Keratinocyte (primary cell): ENCODE measurements at regions not wholly inside any gene's neighbourhood (a gene's known extent, or its start where the extent isn't known, plus 50 kb on each side); places are given as distances from the start of the nearest gene placed in this dataset.

Experiments
- DNase-seq: peaks from one replicate; pipeline ENCODE4 v3.0.0-alpha.2; 2011; ENCODE audit warnings: low read depth, missing footprints, low spot score
- FAIRE-seq: peaks from 2 replicates; lab custom pipeline; 2011; peaks lifted over from hg19 to GRCh38; lab: Jason Lieb, UNC
- H2AFZ ChIP-seq: 2 replicates; pipeline ENCODE4 v1.6.0; 2012; ENCODE audit warnings: low read length, control low read depth, inconsistent platforms; ENCODE audit not compliant: control insufficient read depth
- H3K27ac ChIP-seq: 2 replicates; pipeline ENCODE4 v1.5.1; 2011; ENCODE audit warnings: low read length; ENCODE audit not compliant: control insufficient read depth, insufficient read depth
- H3K27me3 ChIP-seq: 3 replicates; pipeline ENCODE4 v1.6.0; 2011; ENCODE audit warnings: low read length; ENCODE audit not compliant: control insufficient read depth, insufficient read depth; ENCODE audit errors: extremely low read depth
- H3K36me3 ChIP-seq, 2 experiments: 2 replicates in 1 of 2; 3 replicates in 1 of 2; pipeline ENCODE4 v1.5.1; 2011; ENCODE audit warnings: low read length in 2 of 2, mild to moderate bottlenecking in 1 of 2; ENCODE audit not compliant: control insufficient read depth in 2 of 2, insufficient read depth in 2 of 2; ENCODE audit errors: extremely low read depth in 1 of 2
- H3K4me1 ChIP-seq: 3 replicates; pipeline ENCODE4 v1.5.1; 2011; ENCODE audit warnings: low read length; ENCODE audit not compliant: control insufficient read depth, insufficient read depth; ENCODE audit errors: extremely low read depth
- H3K4me2 ChIP-seq: 3 replicates; pipeline ENCODE4 v1.6.0; 2011; ENCODE audit warnings: low read depth, low read length; ENCODE audit not compliant: control insufficient read depth, insufficient read depth; ENCODE audit errors: extremely low read depth
- H3K4me3 ChIP-seq, 3 experiments: fragments of 200-600 bp in 1 of 3; sonication (generic) in 1 of 3; 2 replicates in 2 of 3; 3 replicates in 1 of 3; pipeline ENCODE4 v1.5.1; 2011 to 2016; ENCODE audit warnings: low read length in 3 of 3, mild to moderate bottlenecking in 3 of 3, control low read depth in 2 of 3, inconsistent platforms in 1 of 3, low read depth in 1 of 3, mixed read lengths in 1 of 3, mixed run types in 1 of 3, moderate library complexity in 1 of 3; ENCODE audit not compliant: control insufficient read depth in 2 of 3, insufficient read depth in 2 of 3; ENCODE audit errors: extremely low read depth in 1 of 3
- H3K79me2 ChIP-seq: 2 replicates; pipeline ENCODE4 v1.6.0; 2012; ENCODE audit warnings: low read length; ENCODE audit not compliant: control insufficient read depth, insufficient read depth
- H3K9ac ChIP-seq: 3 replicates; pipeline ENCODE4 v1.6.0; 2011; ENCODE audit warnings: low read length; ENCODE audit not compliant: control insufficient read depth, insufficient read depth; ENCODE audit errors: extremely low read depth
- H3K9me1 ChIP-seq: 3 replicates; pipeline ENCODE4 v1.6.0; 2011; ENCODE audit warnings: low read length; ENCODE audit not compliant: control insufficient read depth, insufficient read depth; ENCODE audit errors: extremely low read depth
- H3K9me3 ChIP-seq: 2 replicates; pipeline ENCODE4 v1.5.1; 2012; ENCODE audit warnings: low read depth, low read length; ENCODE audit not compliant: control insufficient read depth
- H4K20me1 ChIP-seq: 3 replicates; pipeline ENCODE4 v1.6.0; 2011; ENCODE audit warnings: low read length; ENCODE audit not compliant: control insufficient read depth, insufficient read depth; ENCODE audit errors: extremely low read depth
- CTCF ChIP-seq, 3 experiments: IDR thresholded peaks in 1 of 3; conservative IDR thresholded peaks in 1 of 3; optimal IDR thresholded peaks in 1 of 3; 2 replicates in 2 of 3; 3 replicates in 1 of 3; pipeline versions ENCODE3 to v1.5.1; 2011; ENCODE audit warnings: low read length in 3 of 3, mild to moderate bottlenecking in 3 of 3, moderate library complexity in 2 of 3, control low read depth in 1 of 3, inconsistent platforms in 1 of 3; ENCODE audit not compliant: insufficient read depth in 2 of 3; ENCODE audit errors: extremely low read depth in 1 of 3
- EZH2 ChIP-seq: IDR thresholded peaks from one replicate; pipeline ENCODE4 v1.6.1; 2012; ENCODE audit warnings: inconsistent platforms, mild to moderate bottlenecking, low read length, moderate library complexity
- dilution Hi-C: fragments of 300-500 bp; cut with MboI; formaldehyde crosslinking; loops from one replicate; pipeline ENCODE4 v1.7.0; 2020; ENCODE audit warnings: low sequenced_read_pairs; ENCODE audit not compliant: extremely low pct_ligation_motif_present

GRCh38 chr5:82913971-82914370 is 163.2 kb downstream of the TMEM167A start:
- no peaks in the 10 kb centered on the region for H4K20me1 ChIP-seq
- H3K27me3 ChIP-seq: no peaks in the 10 kb centered on the region
- FAIRE-seq (no peak), DNase-seq (no peak)
- no peak overlapping the region for H3K9ac ChIP-seq
- H3K27ac ChIP-seq: no peak overlapping the region
- no peaks in the 10 kb centered on the region for H3K36me3 ChIP-seq
- TF ChIP-seq CTCF (optimal IDR thresholded peaks at IDR 0.05 in 1 of 3, IDR thresholded peaks at IDR 0.05 in 1 of 3, conservative IDR thresholded peaks at IDR 0.05 in 1 of 3; ENCODE audit: extremely low read depth in 1 of 3, insufficient read depth in 2 of 3, low read length in 3 of 3) (no peak), EZH2 (no peak)
- no peaks in the 10 kb centered on the region for H3K9me1 ChIP-seq
- no peak overlapping the region for H2AFZ ChIP-seq
- no peaks in the 10 kb centered on the region for H3K79me2 ChIP-seq
- H3K4me3 ChIP-seq: no peak overlapping the region
- H3K4me1 ChIP-seq: no peaks in the 10 kb centered on the region
- no peaks in the 10 kb centered on the region for H3K9me3 ChIP-seq
- H3K4me2 ChIP-seq: no peak overlapping the region
- dilution Hi-C loops: no loop called here

GRCh38 chr5:82912462-82912861 is 164.7 kb downstream of the TMEM167A start:
- no peak overlapping the region for H3K4me3 ChIP-seq
- H3K4me1 ChIP-seq: no peaks in the 10 kb centered on the region
- H4K20me1 ChIP-seq: no peaks in the 10 kb centered on the region
- no peak overlapping the region for H3K9ac ChIP-seq
- DNase-seq (no peak), FAIRE-seq (no peak)
- H3K36me3 ChIP-seq: no peaks in the 10 kb centered on the region
- no peak overlapping the region for H3K27ac ChIP-seq
- H3K9me1 ChIP-seq: no peaks in the 10 kb centered on the region
- no peaks in the 10 kb centered on the region for H3K27me3 ChIP-seq
- dilution Hi-C loops: no loop called here
- H2AFZ ChIP-seq: no peak overlapping the region
- no peaks in the 10 kb centered on the region for H3K79me2 ChIP-seq
- no peaks in the 10 kb centered on the region for H3K9me3 ChIP-seq
- no peak overlapping the region for H3K4me2 ChIP-seq
- TF ChIP-seq EZH2 (no peak), CTCF (optimal IDR thresholded peaks at IDR 0.05 in 1 of 3, IDR thresholded peaks at IDR 0.05 in 1 of 3, conservative IDR thresholded peaks at IDR 0.05 in 1 of 3; ENCODE audit: extremely low read depth in 1 of 3, insufficient read depth in 2 of 3, low read length in 3 of 3) (no peak)
